GM12878 (cell line): ENCODE measurements at regions not wholly inside any gene's neighbourhood (a gene's known extent, or its start where the extent isn't known, plus 50 kb on each side); places are given as distances from the start of the nearest gene placed in this dataset.

Experiments used
- ATAC-seq: fragments of 200-7000 bp; cut with Tn5 transposase; 3 replicates; pipeline ENCODE4 v1.9.1; 2020; ENCODE audit warnings: mild to moderate bottlenecking, moderate library complexity
- BruUV-seq: library from RNA; stranded (reverse); fragments of 400-500 nt; replicated peaks from 2 replicates; lab custom pipeline; 2021; lab: Mats Ljungman, UMichigan
- CTCF ChIA-PET: fragments of 300-600 bp; sonication (Branson Sonifier 250); formaldehyde crosslinking; extraction: SDS; loops from one replicate; lab custom pipeline; 2021; ENCODE audit warnings: inconsistent platforms; lab: Yijun Ruan, JAX
- POLR2A ChIA-PET: fragments of 350-600 bp; formaldehyde crosslinking; extraction: SDS; loops from one replicate; lab custom pipeline; 2021; ENCODE audit warnings: inconsistent platforms; lab: Charles Lee
- RAD21 ChIA-PET: fragments of 300-600 bp; sonication (Branson Sonifier 250); formaldehyde crosslinking; loops from one replicate; lab custom pipeline; 2023; ENCODE audit warnings: antibody characterized with exemption; ENCODE audit not compliant: unreplicated experiment; lab: Charles Lee
- SMC1A ChIA-PET: fragments of 300-600 bp; sonication (Branson Sonifier 250); formaldehyde crosslinking; loops from one replicate; lab custom pipeline; 2023; ENCODE audit not compliant: unreplicated experiment, uncharacterized antibody; lab: Charles Lee
- DNase-seq: peaks from one replicate; pipeline ENCODE4 v3.0.0-alpha.2; 2011; ENCODE audit warnings: low read depth, low spot score
- FAIRE-seq: peaks from 3 replicates; lab custom pipeline; 2011; peaks lifted over from hg19 to GRCh38; lab: Jason Lieb, UNC
- H2AFZ ChIP-seq: 2 replicates; pipeline ENCODE4 v1.6.0; 2011; ENCODE audit warnings: low read depth, low read length, control low read depth; ENCODE audit not compliant: control insufficient read depth
- H3K27ac ChIP-seq: 2 replicates; pipeline ENCODE4 v1.5.1; 2011; ENCODE audit warnings: control low read depth; ENCODE audit not compliant: control insufficient read depth, insufficient read depth
- H3K27me3 ChIP-seq, 2 experiments: replicated peaks in 1 of 2; 2 replicates each; pipeline versions ENCODE4 v1.6.0 to v1.6.1; 2011; ENCODE audit warnings: low read length in 1 of 2; ENCODE audit not compliant: control insufficient read depth in 2 of 2, insufficient read depth in 2 of 2
- H3K36me3 ChIP-seq, 2 experiments: 2 replicates each; pipeline ENCODE4 v1.5.1; 2011; ENCODE audit warnings: low read length in 1 of 2; ENCODE audit not compliant: control insufficient read depth in 2 of 2, insufficient read depth in 2 of 2
- H3K4me1 ChIP-seq: 2 replicates; pipeline ENCODE4 v1.6.1; 2011; ENCODE audit warnings: mild to moderate bottlenecking, low read length, moderate library complexity, mixed read lengths; ENCODE audit not compliant: control insufficient read depth, insufficient read depth
- H3K4me2 ChIP-seq: 2 replicates; pipeline ENCODE4 v1.6.0; 2011; ENCODE audit warnings: control low read depth; ENCODE audit not compliant: control insufficient read depth, insufficient read depth
- H3K4me3 ChIP-seq: fragments of 200-600 bp; sonication (generic); 2 replicates; pipeline ENCODE4 v1.5.1; 2016
- H3K79me2 ChIP-seq: 2 replicates; pipeline ENCODE4 v1.6.0; 2011; ENCODE audit warnings: low read length; ENCODE audit not compliant: control insufficient read depth, insufficient read depth
- H3K9ac ChIP-seq: 2 replicates; pipeline ENCODE4 v1.8.0; 2011; ENCODE audit warnings: low read length, control low read depth, mixed read lengths; ENCODE audit not compliant: control insufficient read depth, insufficient read depth
- H3K9me3 ChIP-seq: replicated peaks from 3 replicates; pipeline ENCODE4 v1.5.1; 2011; ENCODE audit warnings: mild to moderate bottlenecking, low read length; ENCODE audit not compliant: control insufficient read depth, insufficient read depth
- H4K20me1 ChIP-seq: 2 replicates; pipeline ENCODE4 v1.6.0; 2011; ENCODE audit not compliant: control insufficient read depth, insufficient read depth
- CHD1 ChIP-seq: IDR thresholded peaks from 2 replicates; pipeline ENCODE4 v1.6.1; 2012; ENCODE audit warnings: low read depth, low read length, improper control_type of control experiment
- CREM ChIP-seq: IDR thresholded peaks from 2 replicates; pipeline ENCODE4 v1.6.1; 2014; ENCODE audit warnings: antibody characterized with exemption, low read depth
- NFIC ChIP-seq: IDR thresholded peaks from 2 replicates; pipeline ENCODE4 v1.6.1; 2012; ENCODE audit warnings: low read depth, mild to moderate bottlenecking, inconsistent platforms, low read length, moderate library complexity
- RAD21 ChIP-seq: IDR thresholded peaks from 2 replicates; pipeline ENCODE4 v1.6.1; 2011; ENCODE audit warnings: mild to moderate bottlenecking, low read depth, low read length, moderate library complexity; ENCODE audit not compliant: insufficient read depth
- TAF1 ChIP-seq: IDR thresholded peaks from 2 replicates; pipeline ENCODE4 v1.6.1; 2011; ENCODE audit warnings: mild to moderate bottlenecking, low read depth, low read length, borderline replicate concordance
- ZNF384 ChIP-seq: IDR thresholded peaks from 2 replicates; pipeline ENCODE4 v1.6.1; 2012; ENCODE audit warnings: low read depth, mild to moderate bottlenecking, low read length, improper control_type of control experiment, borderline replicate concordance
- ZZZ3 ChIP-seq: IDR thresholded peaks from 2 replicates; pipeline ENCODE4 v1.6.1; 2011; ENCODE audit warnings: low read depth; ENCODE audit not compliant: control insufficient read depth, insufficient read length
- WGBS: methylation state at CpG from one replicate; pipeline ENCODE4 v1.1.6; 2016; ENCODE audit warnings: low lambda C conversion rate; ENCODE audit not compliant: insufficient replicate concordance, insufficient coverage; ENCODE audit errors: missing lambda C conversion rate; 5-methylcytosine and 5-hydroxymethylcytosine counted together
- in situ Hi-C: fragments of 300-500 bp; cut with MboI; formaldehyde crosslinking; loops from 9 replicates; pipeline ENCODE4 v1.14.3; 2018; ENCODE audit warnings: mixed read lengths
- intact Hi-C: fragments of 100-400 bp; cut with micrococcal nuclease; formaldehyde crosslinking; loops from one replicate; pipeline ENCODE4 v1.14.2; 2022; ENCODE audit not compliant: unreplicated experiment
- TF ChIP-seq, protein P1 (sequence below): IDR thresholded peaks from 2 replicates; pipeline ENCODE4 v1.6.1; 2012; ENCODE audit warnings: low read length, inconsistent platforms
- TF ChIP-seq, protein P2 (sequence below): IDR thresholded peaks from 2 replicates; pipeline ENCODE4 v1.6.1; 2012; ENCODE audit warnings: low read depth, low read length, improper control_type of control experiment
- TF ChIP-seq, protein P3 (sequence below): fragments of 450-650 bp; IDR thresholded peaks from 2 replicates; pipeline ENCODE4 v1.6.1; 2017; ENCODE audit warnings: mild to moderate bottlenecking
- TF ChIP-seq, protein P4 (sequence below), 3 experiments: IDR thresholded peaks in 2 of 3; conservative IDR thresholded peaks in 1 of 3; 2 replicates each; pipeline ENCODE4 v1.5.1; 2011; ENCODE audit warnings: low read depth in 3 of 3, low read length in 3 of 3, mild to moderate bottlenecking in 3 of 3, control low read depth in 2 of 3, moderate library complexity in 2 of 3, inconsistent platforms in 1 of 3, mixed read lengths in 1 of 3; ENCODE audit not compliant: control insufficient read depth in 2 of 3, insufficient read depth in 1 of 3; ENCODE audit errors: extremely low read depth in 1 of 3
- TF ChIP-seq, protein P5 (sequence below): fragments of 450-650 bp; formaldehyde crosslinking; IDR thresholded peaks from 2 replicates; pipeline ENCODE4 v1.4.0; 2022; ENCODE audit warnings: mild to moderate bottlenecking, moderate library complexity
- TF ChIP-seq, protein P6 (sequence below): fragments of 450-650 bp; IDR thresholded peaks from 2 replicates; pipeline ENCODE4 v1.6.1; 2017; ENCODE audit warnings: low read depth, mild to moderate bottlenecking, moderate library complexity

DNA sequence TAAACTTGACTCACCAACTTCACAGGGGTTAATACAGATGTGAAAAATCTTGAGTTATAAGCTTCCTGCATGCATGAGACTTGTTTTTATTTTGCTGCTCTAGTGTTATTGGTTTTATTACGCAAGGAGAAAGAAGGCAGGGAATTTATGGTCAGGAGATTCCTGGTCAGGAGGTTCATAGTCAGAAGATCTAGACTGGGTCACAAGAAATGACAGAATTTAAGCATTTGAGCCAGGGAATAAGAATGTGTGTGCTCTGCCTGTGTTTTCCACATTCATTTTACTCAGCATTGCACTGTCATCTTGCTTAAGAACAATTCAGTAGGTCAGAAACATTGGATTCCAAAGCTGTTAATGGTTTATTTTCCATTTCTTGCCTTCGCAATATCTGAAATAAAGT is 2522.1 kb downstream of the ARAP2 start:
- H3K9me3 ChIP-seq: no peaks in the 10 kb centered on the region
- no peaks in the 10 kb centered on the region for H3K79me2 ChIP-seq
- H4K20me1 ChIP-seq: no peaks in the 10 kb centered on the region
- RAD21 ChIA-PET: interaction anchor here (1.8 to 2.3 kb wide), 2 partner anchors 73 to 335 kb away, joined by 6 to 11 read pairs; no protein-coding TSS in a partner anchor
- in situ Hi-C loops (no loop called here), intact Hi-C loops (no loop called here)
- H3K27ac ChIP-seq: no peak overlapping the region
- H3K4me1 ChIP-seq: no peaks in the 10 kb centered on the region
- no peak overlapping the region for H3K4me3 ChIP-seq
- POLR2A ChIA-PET: no interaction called here
- FAIRE-seq: no peak
- no peak overlapping the region for H2AFZ ChIP-seq
- 30% methylated on average over 2 of the region's 2 CpGs for WGBS
- no peak for DNase-seq
- SMC1A ChIA-PET: interaction anchor here (1.2 to 3.3 kb wide), 7 partner anchors 43 to 339 kb away, joined by 3 to 16 read pairs (median 5); no protein-coding TSS in a partner anchor
- no TSS peak for BruUV-seq
- H3K4me2 ChIP-seq: no peak overlapping the region
- no peaks in the 10 kb centered on the region for H3K36me3 ChIP-seq
- no peak for ATAC-seq
- no peak overlapping the region for H3K9ac ChIP-seq
- CTCF ChIA-PET: interaction anchor here (0.7 to 4.0 kb wide), 9 partner anchors 30 to 742 kb away, joined by 3 to 33 read pairs (median 4); no protein-coding TSS in a partner anchor
- no peaks in the 10 kb centered on the region for H3K27me3 ChIP-seq
- TF ChIP-seq ZNF384 (no peak), CREM (no peak), TAF1 (no peak), CHD1 (no peak), RAD21 (no peak), NFIC (no peak), ZZZ3 (no peak)
- TF ChIP-seq, protein P1, sequence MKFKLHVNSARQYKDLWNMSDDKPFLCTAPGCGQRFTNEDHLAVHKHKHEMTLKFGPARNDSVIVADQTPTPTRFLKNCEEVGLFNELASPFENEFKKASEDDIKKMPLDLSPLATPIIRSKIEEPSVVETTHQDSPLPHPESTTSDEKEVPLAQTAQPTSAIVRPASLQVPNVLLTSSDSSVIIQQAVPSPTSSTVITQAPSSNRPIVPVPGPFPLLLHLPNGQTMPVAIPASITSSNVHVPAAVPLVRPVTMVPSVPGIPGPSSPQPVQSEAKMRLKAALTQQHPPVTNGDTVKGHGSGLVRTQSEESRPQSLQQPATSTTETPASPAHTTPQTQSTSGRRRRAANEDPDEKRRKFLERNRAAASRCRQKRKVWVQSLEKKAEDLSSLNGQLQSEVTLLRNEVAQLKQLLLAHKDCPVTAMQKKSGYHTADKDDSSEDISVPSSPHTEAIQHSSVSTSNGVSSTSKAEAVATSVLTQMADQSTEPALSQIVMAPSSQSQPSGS: no peak
- TF ChIP-seq, protein P2, sequence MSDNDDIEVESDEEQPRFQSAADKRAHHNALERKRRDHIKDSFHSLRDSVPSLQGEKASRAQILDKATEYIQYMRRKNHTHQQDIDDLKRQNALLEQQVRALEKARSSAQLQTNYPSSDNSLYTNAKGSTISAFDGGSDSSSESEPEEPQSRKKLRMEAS: no peak
- TF ChIP-seq, protein P3, sequence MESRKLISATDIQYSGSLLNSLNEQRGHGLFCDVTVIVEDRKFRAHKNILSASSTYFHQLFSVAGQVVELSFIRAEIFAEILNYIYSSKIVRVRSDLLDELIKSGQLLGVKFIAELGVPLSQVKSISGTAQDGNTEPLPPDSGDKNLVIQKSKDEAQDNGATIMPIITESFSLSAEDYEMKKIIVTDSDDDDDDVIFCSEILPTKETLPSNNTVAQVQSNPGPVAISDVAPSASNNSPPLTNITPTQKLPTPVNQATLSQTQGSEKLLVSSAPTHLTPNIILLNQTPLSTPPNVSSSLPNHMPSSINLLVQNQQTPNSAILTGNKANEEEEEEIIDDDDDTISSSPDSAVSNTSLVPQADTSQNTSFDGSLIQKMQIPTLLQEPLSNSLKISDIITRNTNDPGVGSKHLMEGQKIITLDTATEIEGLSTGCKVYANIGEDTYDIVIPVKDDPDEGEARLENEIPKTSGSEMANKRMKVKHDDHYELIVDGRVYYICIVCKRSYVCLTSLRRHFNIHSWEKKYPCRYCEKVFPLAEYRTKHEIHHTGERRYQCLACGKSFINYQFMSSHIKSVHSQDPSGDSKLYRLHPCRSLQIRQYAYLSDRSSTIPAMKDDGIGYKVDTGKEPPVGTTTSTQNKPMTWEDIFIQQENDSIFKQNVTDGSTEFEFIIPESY: no peak
- TF ChIP-seq, protein P4, sequence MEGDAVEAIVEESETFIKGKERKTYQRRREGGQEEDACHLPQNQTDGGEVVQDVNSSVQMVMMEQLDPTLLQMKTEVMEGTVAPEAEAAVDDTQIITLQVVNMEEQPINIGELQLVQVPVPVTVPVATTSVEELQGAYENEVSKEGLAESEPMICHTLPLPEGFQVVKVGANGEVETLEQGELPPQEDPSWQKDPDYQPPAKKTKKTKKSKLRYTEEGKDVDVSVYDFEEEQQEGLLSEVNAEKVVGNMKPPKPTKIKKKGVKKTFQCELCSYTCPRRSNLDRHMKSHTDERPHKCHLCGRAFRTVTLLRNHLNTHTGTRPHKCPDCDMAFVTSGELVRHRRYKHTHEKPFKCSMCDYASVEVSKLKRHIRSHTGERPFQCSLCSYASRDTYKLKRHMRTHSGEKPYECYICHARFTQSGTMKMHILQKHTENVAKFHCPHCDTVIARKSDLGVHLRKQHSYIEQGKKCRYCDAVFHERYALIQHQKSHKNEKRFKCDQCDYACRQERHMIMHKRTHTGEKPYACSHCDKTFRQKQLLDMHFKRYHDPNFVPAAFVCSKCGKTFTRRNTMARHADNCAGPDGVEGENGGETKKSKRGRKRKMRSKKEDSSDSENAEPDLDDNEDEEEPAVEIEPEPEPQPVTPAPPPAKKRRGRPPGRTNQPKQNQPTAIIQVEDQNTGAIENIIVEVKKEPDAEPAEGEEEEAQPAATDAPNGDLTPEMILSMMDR (IDR thresholded peaks at IDR 0.05 in 2 of 3, conservative IDR thresholded peaks at IDR 0.05 in 1 of 3; ENCODE audit: control insufficient read depth in 2 of 3, extremely low read depth in 1 of 3, insufficient read depth in 1 of 3, low read depth in 3 of 3, low read length in 3 of 3): no peak
- TF ChIP-seq, protein P5, sequence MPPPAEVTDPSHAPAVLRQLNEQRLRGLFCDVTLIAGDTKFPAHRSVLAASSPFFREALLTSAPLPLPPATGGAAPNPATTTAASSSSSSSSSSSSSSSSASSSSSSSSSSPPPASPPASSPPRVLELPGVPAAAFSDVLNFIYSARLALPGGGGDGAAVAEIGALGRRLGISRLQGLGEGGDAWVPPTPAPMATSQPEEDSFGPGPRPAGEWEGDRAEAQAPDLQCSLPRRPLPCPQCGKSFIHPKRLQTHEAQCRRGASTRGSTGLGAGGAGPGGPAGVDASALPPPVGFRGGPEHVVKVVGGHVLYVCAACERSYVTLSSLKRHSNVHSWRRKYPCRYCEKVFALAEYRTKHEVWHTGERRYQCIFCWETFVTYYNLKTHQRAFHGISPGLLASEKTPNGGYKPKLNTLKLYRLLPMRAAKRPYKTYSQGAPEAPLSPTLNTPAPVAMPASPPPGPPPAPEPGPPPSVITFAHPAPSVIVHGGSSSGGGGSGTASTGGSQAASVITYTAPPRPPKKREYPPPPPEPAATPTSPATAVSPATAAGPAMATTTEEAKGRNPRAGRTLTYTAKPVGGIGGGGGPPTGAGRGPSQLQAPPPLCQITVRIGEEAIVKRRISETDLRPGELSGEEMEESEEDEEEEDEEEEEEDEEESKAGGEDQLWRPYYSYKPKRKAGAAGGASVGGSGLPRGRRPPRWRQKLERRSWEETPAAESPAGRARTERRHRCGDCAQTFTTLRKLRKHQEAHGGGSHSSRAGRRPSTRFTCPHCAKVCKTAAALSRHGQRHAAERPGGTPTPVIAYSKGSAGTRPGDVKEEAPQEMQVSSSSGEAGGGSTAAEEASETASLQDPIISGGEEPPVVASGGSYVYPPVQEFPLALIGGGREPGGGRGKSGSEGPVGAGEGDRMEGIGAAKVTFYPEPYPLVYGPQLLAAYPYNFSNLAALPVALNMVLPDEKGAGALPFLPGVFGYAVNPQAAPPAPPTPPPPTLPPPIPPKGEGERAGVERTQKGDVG (CRISPR knock-in tag): no peak
- TF ChIP-seq, protein P6, sequence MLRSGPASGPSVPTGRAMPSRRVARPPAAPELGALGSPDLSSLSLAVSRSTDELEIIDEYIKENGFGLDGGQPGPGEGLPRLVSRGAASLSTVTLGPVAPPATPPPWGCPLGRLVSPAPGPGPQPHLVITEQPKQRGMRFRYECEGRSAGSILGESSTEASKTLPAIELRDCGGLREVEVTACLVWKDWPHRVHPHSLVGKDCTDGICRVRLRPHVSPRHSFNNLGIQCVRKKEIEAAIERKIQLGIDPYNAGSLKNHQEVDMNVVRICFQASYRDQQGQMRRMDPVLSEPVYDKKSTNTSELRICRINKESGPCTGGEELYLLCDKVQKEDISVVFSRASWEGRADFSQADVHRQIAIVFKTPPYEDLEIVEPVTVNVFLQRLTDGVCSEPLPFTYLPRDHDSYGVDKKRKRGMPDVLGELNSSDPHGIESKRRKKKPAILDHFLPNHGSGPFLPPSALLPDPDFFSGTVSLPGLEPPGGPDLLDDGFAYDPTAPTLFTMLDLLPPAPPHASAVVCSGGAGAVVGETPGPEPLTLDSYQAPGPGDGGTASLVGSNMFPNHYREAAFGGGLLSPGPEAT: no peak
